ENCODE measurements at regions not wholly inside any gene's neighbourhood (a gene's known extent, or its start where the extent isn't known, plus 50 kb on each side); places are given as distances from the start of the nearest gene placed in this dataset.

GRCh38 chr6:126641641-126642040 is 301.7 kb downstream of the CENPW start:
- Histone ChIP-seq H3K9ac (ENCODE audit: low read length) (no peak overlapping the region), H3K79me2 (ENCODE audit: low read length) (no peaks in the 10 kb centered on the region), H3K9me2 (replicated peaks; ENCODE audit: insufficient read depth, low read length) (no peaks in the 10 kb centered on the region), H3K4me2 (ENCODE audit: low read depth, low read length) (no peak overlapping the region), H3K4me1 (ENCODE audit: low read length) (no peaks in the 10 kb centered on the region), H3K36me3 (replicated peaks; ENCODE audit: insufficient read depth, low read length) (no peaks in the 10 kb centered on the region), H3F3A (ENCODE audit: insufficient read depth, low read length) (no peaks in the 10 kb centered on the region), H4K20me1 (ENCODE audit: insufficient read depth, low read length) (no peaks in the 10 kb centered on the region), H3K27ac (ENCODE audit: low read length) (no peak overlapping the region), H3K9me3 (replicated peaks; ENCODE audit: insufficient read depth, low read length) (no peaks in the 10 kb centered on the region), H2AFZ (ENCODE audit: low read length) (no peak overlapping the region), H3K4me3 (ENCODE audit: low read length) (no peak overlapping the region), H3K27me3 (replicated peaks; ENCODE audit: insufficient read depth, low read length) (no peaks in the 10 kb centered on the region)
- no peak for DNase-seq
- no peak for TF ChIP-seq EZH2phosphoT487 (IDR thresholded peaks at IDR 0.05; ENCODE audit: low read length)
- TF ChIP-seq CTCF (IDR thresholded peaks at IDR 0.05; ENCODE audit: low read length) = no peak

GRCh38 chr6:126643352-126643751 is 303.4 kb downstream of the CENPW start:
- H3K27me3 ChIP-seq (replicated peaks; ENCODE audit: insufficient read depth, low read length) = no peaks in the 10 kb centered on the region
- H3K79me2 ChIP-seq (ENCODE audit: low read length) = no peaks in the 10 kb centered on the region
- no peaks in the 10 kb centered on the region for H3K9me2 ChIP-seq (replicated peaks; ENCODE audit: insufficient read depth, low read length)
- H3K27ac ChIP-seq (ENCODE audit: low read length) = no peak overlapping the region
- no peak for DNase-seq
- no peak overlapping the region for H3K4me3 ChIP-seq (ENCODE audit: low read length)
- no peak overlapping the region for H2AFZ ChIP-seq (ENCODE audit: low read length)
- no peaks in the 10 kb centered on the region for H3F3A ChIP-seq (ENCODE audit: insufficient read depth, low read length)
- H3K4me1 ChIP-seq (ENCODE audit: low read length) = no peaks in the 10 kb centered on the region
- TF ChIP-seq EZH2 (optimal IDR thresholded peaks at IDR 0.05; ENCODE audit: low read depth, low read length) (no peak), CTCF (IDR thresholded peaks at IDR 0.05; ENCODE audit: low read length) (no peak), EZH2phosphoT487 (IDR thresholded peaks at IDR 0.05; ENCODE audit: low read length) (no peak)
- H3K4me2 ChIP-seq (ENCODE audit: low read depth, low read length) = no peak overlapping the region
- no peak overlapping the region for H3K9ac ChIP-seq (ENCODE audit: low read length)
- H4K20me1 ChIP-seq (ENCODE audit: insufficient read depth, low read length) = no peaks in the 10 kb centered on the region
- no peaks in the 10 kb centered on the region for H3K36me3 ChIP-seq (replicated peaks; ENCODE audit: insufficient read depth, low read length)
- no peaks in the 10 kb centered on the region for H3K9me3 ChIP-seq (replicated peaks; ENCODE audit: insufficient read depth, low read length)

GRCh38 chr6:126650931-126651330 is 311.0 kb downstream of the CENPW start:
- no peaks in the 10 kb centered on the region for H3K79me2 ChIP-seq (ENCODE audit: low read length)
- DNase-seq = no peak
- H2AFZ ChIP-seq (ENCODE audit: low read length) = no peak overlapping the region
- no peaks in the 10 kb centered on the region for H3K27me3 ChIP-seq (replicated peaks; ENCODE audit: insufficient read depth, low read length)
- H3K9me3 ChIP-seq (replicated peaks; ENCODE audit: insufficient read depth, low read length) = no peaks in the 10 kb centered on the region
- H3K4me1 ChIP-seq (ENCODE audit: low read length) = no peaks in the 10 kb centered on the region
- no peaks in the 10 kb centered on the region for H4K20me1 ChIP-seq (ENCODE audit: insufficient read depth, low read length)
- TF ChIP-seq CTCF (IDR thresholded peaks at IDR 0.05; ENCODE audit: low read length) (no peak), EZH2phosphoT487 (IDR thresholded peaks at IDR 0.05; ENCODE audit: low read length) (no peak), EZH2 (optimal IDR thresholded peaks at IDR 0.05; ENCODE audit: low read depth, low read length) (no peak)
- H3K4me2 ChIP-seq (ENCODE audit: low read depth, low read length) = no peak overlapping the region
- no peaks in the 10 kb centered on the region; the same call in 1 of the 2 replicates for H3K36me3 ChIP-seq (replicated peaks; ENCODE audit: insufficient read depth, low read length)
- H3K9me2 ChIP-seq (replicated peaks; ENCODE audit: insufficient read depth, low read length) = no peaks in the 10 kb centered on the region
- no peak overlapping the region for H3K4me3 ChIP-seq (ENCODE audit: low read length)
- H3K9ac ChIP-seq (ENCODE audit: low read length) = no peak overlapping the region
- no peaks in the 10 kb centered on the region for H3F3A ChIP-seq (ENCODE audit: insufficient read depth, low read length)
- H3K27ac ChIP-seq (ENCODE audit: low read length) = no peak overlapping the region
